ENCODE measurements at regions not wholly inside any gene's neighbourhood (a gene's known extent, or its start where the extent isn't known, plus 50 kb on each side); places are given as distances from the start of the nearest gene placed in this dataset.

DNA sequence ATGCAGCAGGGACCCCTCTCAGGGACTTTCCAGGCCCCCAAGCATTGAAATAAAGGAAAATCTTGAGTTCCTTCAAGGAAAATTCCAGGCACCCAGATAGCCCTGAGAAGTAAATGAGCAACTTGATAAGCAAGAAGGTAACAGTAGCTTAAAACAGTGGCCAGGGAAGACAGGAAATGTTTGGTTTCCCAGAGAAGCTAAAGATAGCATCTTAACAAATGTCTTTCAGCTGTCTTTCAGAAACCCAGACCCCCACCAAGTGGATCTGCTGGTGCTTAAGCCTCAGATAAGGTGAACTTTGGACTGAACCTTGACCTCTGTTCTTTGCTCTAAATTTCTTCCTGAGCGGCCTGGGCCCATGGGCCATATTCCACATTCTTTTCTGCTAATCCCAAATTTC is 117.8 kb upstream of the CST7 start:
- Histone ChIP-seq H3K79me2 (ENCODE audit: insufficient read depth, low read length) (no peaks in the 10 kb centered on the region), H4K20me1 (ENCODE audit: insufficient read depth, low read length) (no peaks in the 10 kb centered on the region), H2AFZ (ENCODE audit: insufficient read depth, low read depth, low read length, poor library complexity, severe bottlenecking) (no peak overlapping the region), H3K27ac (ENCODE audit: low read depth in 1 of 2, low read length in 2 of 2) (no peak overlapping the region), H3K36me3 (replicated peaks in 1 of 2; ENCODE audit: control insufficient read depth in 1 of 2, insufficient read depth in 2 of 2, low read length in 2 of 2) (no peaks in the 10 kb centered on the region), H3K27me3 (ENCODE audit: control insufficient read depth in 2 of 2, insufficient read depth in 2 of 2, low read length in 2 of 2) (no peaks in the 10 kb centered on the region), H3K9me3 (replicated peaks in 1 of 2; ENCODE audit: control insufficient read depth in 1 of 2, insufficient read depth in 1 of 2, low read length in 2 of 2) (no peaks in the 10 kb centered on the region), H3K4me1 (ENCODE audit: control insufficient read depth in 1 of 2, insufficient read depth in 2 of 2, low read length in 2 of 2) (no peaks in the 10 kb centered on the region), H3K4me3 (replicated peaks in 1 of 3; ENCODE audit: low read depth in 2 of 3, low read length in 3 of 3) (no peak overlapping the region), H3K9ac (ENCODE audit: insufficient read depth, low read length, poor library complexity, severe bottlenecking) (no peak overlapping the region), H3K4me2 (replicated peaks; ENCODE audit: extremely low read depth, low read length, poor library complexity, severe bottlenecking) (no peak overlapping the region)
- no peak overlapping the region for H3K4me3 Mint-ChIP-seq
- H3K4me1 Mint-ChIP-seq = no peaks in the 10 kb centered on the region
- peaks cover 0 to 6% (median 2%) of the 10 kb centered on the region in 7 donors for H3K9me3 Mint-ChIP-seq
- H3K27me3 Mint-ChIP-seq (ENCODE audit: low read depth in 3 of 3) = peaks cover 0 to 5% (median 0%) of the 10 kb centered on the region in 3 donors
- no peaks in the 10 kb centered on the region for H3K36me3 Mint-ChIP-seq
- intact Hi-C loops (cut with micrococcal nuclease) = no loop called here
- TF ChIP-seq, protein P1, sequence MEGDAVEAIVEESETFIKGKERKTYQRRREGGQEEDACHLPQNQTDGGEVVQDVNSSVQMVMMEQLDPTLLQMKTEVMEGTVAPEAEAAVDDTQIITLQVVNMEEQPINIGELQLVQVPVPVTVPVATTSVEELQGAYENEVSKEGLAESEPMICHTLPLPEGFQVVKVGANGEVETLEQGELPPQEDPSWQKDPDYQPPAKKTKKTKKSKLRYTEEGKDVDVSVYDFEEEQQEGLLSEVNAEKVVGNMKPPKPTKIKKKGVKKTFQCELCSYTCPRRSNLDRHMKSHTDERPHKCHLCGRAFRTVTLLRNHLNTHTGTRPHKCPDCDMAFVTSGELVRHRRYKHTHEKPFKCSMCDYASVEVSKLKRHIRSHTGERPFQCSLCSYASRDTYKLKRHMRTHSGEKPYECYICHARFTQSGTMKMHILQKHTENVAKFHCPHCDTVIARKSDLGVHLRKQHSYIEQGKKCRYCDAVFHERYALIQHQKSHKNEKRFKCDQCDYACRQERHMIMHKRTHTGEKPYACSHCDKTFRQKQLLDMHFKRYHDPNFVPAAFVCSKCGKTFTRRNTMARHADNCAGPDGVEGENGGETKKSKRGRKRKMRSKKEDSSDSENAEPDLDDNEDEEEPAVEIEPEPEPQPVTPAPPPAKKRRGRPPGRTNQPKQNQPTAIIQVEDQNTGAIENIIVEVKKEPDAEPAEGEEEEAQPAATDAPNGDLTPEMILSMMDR (IDR thresholded peaks at IDR 0.05) = no peak
- H3K27ac Mint-ChIP-seq = no peak overlapping the region
- no peak for DNase-seq
- 100% methylated on average over 1 of the region's 1 CpG for WGBS (ENCODE audit: insufficient coverage)

DNA sequence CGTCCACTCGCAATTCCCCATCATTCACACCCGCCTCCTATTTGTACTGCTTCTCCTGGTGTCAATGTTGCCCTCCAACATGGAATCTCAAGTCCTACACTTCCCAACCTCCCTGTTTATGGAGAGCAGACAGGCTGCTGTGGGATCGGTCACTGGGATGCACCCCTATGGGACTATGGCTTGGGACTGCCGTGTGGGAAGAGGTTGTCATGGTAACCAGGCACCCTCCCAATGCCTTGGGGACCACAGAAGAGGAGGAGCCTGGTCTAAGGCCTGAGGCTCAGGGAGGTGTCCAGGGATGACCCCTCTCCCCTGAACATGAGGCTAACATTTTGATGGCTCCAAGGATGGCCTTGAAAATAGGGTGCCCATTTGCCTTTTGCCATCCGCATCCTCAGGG is 116.6 kb upstream of the CST7 start:
- Histone ChIP-seq H3K27ac (ENCODE audit: low read depth in 1 of 2, low read length in 2 of 2) (no peak overlapping the region), H3K9ac (ENCODE audit: insufficient read depth, low read length, poor library complexity, severe bottlenecking) (no peak overlapping the region), H2AFZ (ENCODE audit: insufficient read depth, low read depth, low read length, poor library complexity, severe bottlenecking) (no peak overlapping the region), H3K4me2 (replicated peaks; ENCODE audit: extremely low read depth, low read length, poor library complexity, severe bottlenecking) (no peak overlapping the region), H3K36me3 (replicated peaks in 1 of 2; ENCODE audit: control insufficient read depth in 1 of 2, insufficient read depth in 2 of 2, low read length in 2 of 2) (no peaks in the 10 kb centered on the region), H3K4me1 (ENCODE audit: control insufficient read depth in 1 of 2, insufficient read depth in 2 of 2, low read length in 2 of 2) (no peaks in the 10 kb centered on the region), H4K20me1 (ENCODE audit: insufficient read depth, low read length) (no peaks in the 10 kb centered on the region), H3K27me3 (ENCODE audit: control insufficient read depth in 2 of 2, insufficient read depth in 2 of 2, low read length in 2 of 2) (no peaks in the 10 kb centered on the region), H3K9me3 (replicated peaks in 1 of 2; ENCODE audit: control insufficient read depth in 1 of 2, insufficient read depth in 1 of 2, low read length in 2 of 2) (no peaks in the 10 kb centered on the region), H3K79me2 (ENCODE audit: insufficient read depth, low read length) (no peaks in the 10 kb centered on the region), H3K4me3 (replicated peaks in 1 of 3; ENCODE audit: low read depth in 2 of 3, low read length in 3 of 3) (no peak overlapping the region)
- Mint-ChIP-seq H3K4me3 (no peak overlapping the region), H3K36me3 (no peaks in the 10 kb centered on the region), H3K9me3 (peaks cover 0 to 6% (median 2%) of the 10 kb centered on the region in 7 donors), H3K27ac (no peak overlapping the region), H3K4me1 (no peaks in the 10 kb centered on the region), H3K27me3 (ENCODE audit: low read depth in 3 of 3) (peaks cover 0 to 5% (median 0%) of the 10 kb centered on the region in 3 donors)
- TF ChIP-seq, protein P1 (IDR thresholded peaks at IDR 0.05) = no peak
- 92% methylated on average over 2 of the region's 6 CpGs for whole genome bisulfite sequencing (ENCODE audit: insufficient coverage)
- DNase-seq = no peak
- intact Hi-C loops (cut with micrococcal nuclease) = no loop called here

All from CD14-positive monocyte (primary cell).